ENCODE measurements at regions not wholly inside any gene's neighbourhood (a gene's known extent, or its start where the extent isn't known, plus 50 kb on each side); places are given as distances from the start of the nearest gene placed in this dataset.

- no TSS peak for BruUV-seq (replicated peaks)
- FAIRE-seq (no peak), ATAC-seq (no peak), DNase-seq (ENCODE audit: low read depth, low spot score) (no peak)
- no peak overlapping the region for H3K9ac ChIP-seq (ENCODE audit: control insufficient read depth, insufficient read depth, low read length)
- WGBS (ENCODE audit: insufficient coverage, insufficient replicate concordance, low lambda C conversion rate, missing lambda C conversion rate), result 72% methylated on average over 2 of the region's 2 CpGs
- ChIA-PET CTCF (no interaction called here), POLR2A (no interaction called here), RAD21 (ENCODE audit: unreplicated experiment) (no interaction called here), SMC1A (ENCODE audit: uncharacterized antibody, unreplicated experiment) (no interaction called here)
- in situ Hi-C loops (cut with MboI), result no loop called here
- no peaks in the 10 kb centered on the region for H3K4me1 ChIP-seq (ENCODE audit: control insufficient read depth, insufficient read depth, low read length)
- H3K4me3 ChIP-seq, result no peak overlapping the region
- H4K20me1 ChIP-seq (ENCODE audit: control insufficient read depth, insufficient read depth), result no peaks in the 10 kb centered on the region
- H2AFZ ChIP-seq (ENCODE audit: control insufficient read depth, low read depth, low read length), result no peak overlapping the region
- H3K27ac ChIP-seq (ENCODE audit: control insufficient read depth, insufficient read depth), result no peak overlapping the region
- H3K27me3 ChIP-seq (replicated peaks in 1 of 2; ENCODE audit: control insufficient read depth in 2 of 2, insufficient read depth in 2 of 2, low read length in 1 of 2), result no peaks in the 10 kb centered on the region
- H3K4me2 ChIP-seq (ENCODE audit: control insufficient read depth, insufficient read depth), result no peak overlapping the region
- no peaks in the 10 kb centered on the region for H3K36me3 ChIP-seq (ENCODE audit: control insufficient read depth in 2 of 2, insufficient read depth in 2 of 2, low read length in 1 of 2)
- H3K79me2 ChIP-seq (ENCODE audit: control insufficient read depth, insufficient read depth, low read length), result no peaks in the 10 kb centered on the region
- TF ChIP-seq SREBF2 (IDR thresholded peaks at IDR 0.05; ENCODE audit: low read length), result no peak
- TF ChIP-seq SUZ12 (IDR thresholded peaks at IDR 0.05; ENCODE audit: unreplicated experiment), result no peak
- TF ChIP-seq PAX5 (IDR thresholded peaks at IDR 0.05; ENCODE audit: borderline replicate concordance, low read depth, low read length), result no peak
- no peak for TF ChIP-seq MTA3 (IDR thresholded peaks at IDR 0.05; ENCODE audit: borderline replicate concordance, low read length)
- intact Hi-C loops (cut with micrococcal nuclease; ENCODE audit: unreplicated experiment), result no loop called here
- no peaks in the 10 kb centered on the region for H3K9me3 ChIP-seq (replicated peaks; ENCODE audit: control insufficient read depth, insufficient read depth, low read length)
These were observed 101.7 kb downstream of the ADAMTS1 start for GRCh38 chr21:26743524-26743923.

DNA sequence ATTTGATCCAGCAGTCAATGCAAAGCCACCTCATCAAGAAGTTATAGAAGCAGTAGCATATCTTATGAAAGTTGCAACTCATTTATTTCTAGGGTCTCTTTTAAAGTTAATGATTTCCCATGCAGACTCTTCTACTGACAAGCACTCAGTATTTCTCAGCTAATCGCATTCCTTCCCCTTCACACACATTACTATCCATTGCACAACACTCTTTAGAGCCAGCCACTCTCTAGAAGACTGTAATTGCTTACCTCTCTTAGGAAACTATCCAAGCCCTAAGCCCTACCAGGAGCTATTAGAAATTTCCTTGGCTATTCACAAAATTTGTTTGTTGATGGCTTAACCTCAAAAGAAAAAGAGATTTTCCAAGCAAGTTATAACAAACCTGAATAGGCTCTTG is 106.0 kb downstream of the ADAMTS1 start:
- no peaks in the 10 kb centered on the region for H3K9me3 ChIP-seq (replicated peaks; ENCODE audit: control insufficient read depth, insufficient read depth, low read length)
- BruUV-seq (replicated peaks), result no TSS peak
- H3K4me1 ChIP-seq (ENCODE audit: control insufficient read depth, insufficient read depth, low read length), result no peaks in the 10 kb centered on the region
- POLR2A ChIA-PET, result no interaction called here
- no peaks in the 10 kb centered on the region for H3K36me3 ChIP-seq (ENCODE audit: control insufficient read depth in 2 of 2, insufficient read depth in 2 of 2, low read length in 1 of 2)
- WGBS (ENCODE audit: insufficient coverage, insufficient replicate concordance, low lambda C conversion rate, missing lambda C conversion rate), result 0% methylated on average over 1 of the region's 1 CpG
- FAIRE-seq (no peak), DNase-seq (ENCODE audit: low read depth, low spot score) (no peak), ATAC-seq (no peak)
- no peaks in the 10 kb centered on the region for H3K27me3 ChIP-seq (replicated peaks in 1 of 2; ENCODE audit: control insufficient read depth in 2 of 2, insufficient read depth in 2 of 2, low read length in 1 of 2)
- no peak overlapping the region for H3K9ac ChIP-seq (ENCODE audit: control insufficient read depth, insufficient read depth, low read length)
- H4K20me1 ChIP-seq (ENCODE audit: control insufficient read depth, insufficient read depth), result no peaks in the 10 kb centered on the region
- H3K27ac ChIP-seq (ENCODE audit: control insufficient read depth, insufficient read depth), result no peak overlapping the region
- no peak overlapping the region for H2AFZ ChIP-seq (ENCODE audit: control insufficient read depth, low read depth, low read length)
- SMC1A ChIA-PET (ENCODE audit: uncharacterized antibody, unreplicated experiment), result no interaction called here
- in situ Hi-C loops (cut with MboI) (no loop called here), intact Hi-C loops (cut with micrococcal nuclease; ENCODE audit: unreplicated experiment) (no loop called here)
- no peak overlapping the region for H3K4me3 ChIP-seq
- H3K79me2 ChIP-seq (ENCODE audit: control insufficient read depth, insufficient read depth, low read length), result no peaks in the 10 kb centered on the region
- no peak overlapping the region for H3K4me2 ChIP-seq (ENCODE audit: control insufficient read depth, insufficient read depth)
- RAD21 ChIA-PET (ENCODE audit: unreplicated experiment), result no interaction called here
- CTCF ChIA-PET, result no interaction called here
- TF ChIP-seq, protein P1, sequence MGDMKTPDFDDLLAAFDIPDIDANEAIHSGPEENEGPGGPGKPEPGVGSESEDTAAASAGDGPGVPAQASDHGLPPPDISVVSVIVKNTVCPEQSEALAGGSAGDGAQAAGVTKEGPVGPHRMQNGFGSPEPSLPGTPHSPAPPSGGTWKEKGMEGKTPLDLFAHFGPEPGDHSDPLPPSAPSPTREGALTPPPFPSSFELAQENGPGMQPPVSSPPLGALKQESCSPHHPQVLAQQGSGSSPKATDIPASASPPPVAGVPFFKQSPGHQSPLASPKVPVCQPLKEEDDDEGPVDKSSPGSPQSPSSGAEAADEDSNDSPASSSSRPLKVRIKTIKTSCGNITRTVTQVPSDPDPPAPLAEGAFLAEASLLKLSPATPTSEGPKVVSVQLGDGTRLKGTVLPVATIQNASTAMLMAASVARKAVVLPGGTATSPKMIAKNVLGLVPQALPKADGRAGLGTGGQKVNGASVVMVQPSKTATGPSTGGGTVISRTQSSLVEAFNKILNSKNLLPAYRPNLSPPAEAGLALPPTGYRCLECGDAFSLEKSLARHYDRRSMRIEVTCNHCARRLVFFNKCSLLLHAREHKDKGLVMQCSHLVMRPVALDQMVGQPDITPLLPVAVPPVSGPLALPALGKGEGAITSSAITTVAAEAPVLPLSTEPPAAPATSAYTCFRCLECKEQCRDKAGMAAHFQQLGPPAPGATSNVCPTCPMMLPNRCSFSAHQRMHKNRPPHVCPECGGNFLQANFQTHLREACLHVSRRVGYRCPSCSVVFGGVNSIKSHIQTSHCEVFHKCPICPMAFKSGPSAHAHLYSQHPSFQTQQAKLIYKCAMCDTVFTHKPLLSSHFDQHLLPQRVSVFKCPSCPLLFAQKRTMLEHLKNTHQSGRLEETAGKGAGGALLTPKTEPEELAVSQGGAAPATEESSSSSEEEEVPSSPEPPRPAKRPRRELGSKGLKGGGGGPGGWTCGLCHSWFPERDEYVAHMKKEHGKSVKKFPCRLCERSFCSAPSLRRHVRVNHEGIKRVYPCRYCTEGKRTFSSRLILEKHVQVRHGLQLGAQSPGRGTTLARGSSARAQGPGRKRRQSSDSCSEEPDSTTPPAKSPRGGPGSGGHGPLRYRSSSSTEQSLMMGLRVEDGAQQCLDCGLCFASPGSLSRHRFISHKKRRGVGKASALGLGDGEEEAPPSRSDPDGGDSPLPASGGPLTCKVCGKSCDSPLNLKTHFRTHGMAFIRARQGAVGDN (IDR thresholded peaks at IDR 0.05), result no peak
- TF ChIP-seq SMC3 (IDR thresholded peaks at IDR 0.05; ENCODE audit: borderline replicate concordance, low read length), result no peak
- TF ChIP-seq WRNIP1 (IDR thresholded peaks at IDR 0.05; ENCODE audit: borderline replicate concordance, low read depth, low read length), result no peak
- TF ChIP-seq NFYA (IDR thresholded peaks at IDR 0.05; ENCODE audit: borderline replicate concordance, low read depth, low read length), result no peak
- no peak for TF ChIP-seq CHD1 (IDR thresholded peaks at IDR 0.05; ENCODE audit: low read depth, low read length)
- no peak for TF ChIP-seq MXI1 (IDR thresholded peaks at IDR 0.05; ENCODE audit: low read depth, low read length)
- TF ChIP-seq STAT3 (IDR thresholded peaks at IDR 0.05; ENCODE audit: low read depth, low read length), result no peak
- TF ChIP-seq, protein P2, sequence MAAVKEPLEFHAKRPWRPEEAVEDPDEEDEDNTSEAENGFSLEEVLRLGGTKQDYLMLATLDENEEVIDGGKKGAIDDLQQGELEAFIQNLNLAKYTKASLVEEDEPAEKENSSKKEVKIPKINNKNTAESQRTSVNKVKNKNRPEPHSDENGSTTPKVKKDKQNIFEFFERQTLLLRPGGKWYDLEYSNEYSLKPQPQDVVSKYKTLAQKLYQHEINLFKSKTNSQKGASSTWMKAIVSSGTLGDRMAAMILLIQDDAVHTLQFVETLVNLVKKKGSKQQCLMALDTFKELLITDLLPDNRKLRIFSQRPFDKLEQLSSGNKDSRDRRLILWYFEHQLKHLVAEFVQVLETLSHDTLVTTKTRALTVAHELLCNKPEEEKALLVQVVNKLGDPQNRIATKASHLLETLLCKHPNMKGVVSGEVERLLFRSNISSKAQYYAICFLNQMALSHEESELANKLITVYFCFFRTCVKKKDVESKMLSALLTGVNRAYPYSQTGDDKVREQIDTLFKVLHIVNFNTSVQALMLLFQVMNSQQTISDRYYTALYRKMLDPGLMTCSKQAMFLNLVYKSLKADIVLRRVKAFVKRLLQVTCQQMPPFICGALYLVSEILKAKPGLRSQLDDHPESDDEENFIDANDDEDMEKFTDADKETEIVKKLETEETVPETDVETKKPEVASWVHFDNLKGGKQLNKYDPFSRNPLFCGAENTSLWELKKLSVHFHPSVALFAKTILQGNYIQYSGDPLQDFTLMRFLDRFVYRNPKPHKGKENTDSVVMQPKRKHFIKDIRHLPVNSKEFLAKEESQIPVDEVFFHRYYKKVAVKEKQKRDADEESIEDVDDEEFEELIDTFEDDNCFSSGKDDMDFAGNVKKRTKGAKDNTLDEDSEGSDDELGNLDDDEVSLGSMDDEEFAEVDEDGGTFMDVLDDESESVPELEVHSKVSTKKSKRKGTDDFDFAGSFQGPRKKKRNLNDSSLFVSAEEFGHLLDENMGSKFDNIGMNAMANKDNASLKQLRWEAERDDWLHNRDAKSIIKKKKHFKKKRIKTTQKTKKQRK (IDR thresholded peaks at IDR 0.05; ENCODE audit: low read depth, low read length), result no peak

Measured in GM12878 (cell line).